ENCODE measurements at regions not wholly inside any gene's neighbourhood (a gene's known extent, or its start where the extent isn't known, plus 50 kb on each side); places are given as distances from the start of the nearest gene placed in this dataset.

- DNase-seq (ENCODE audit: low read depth), result no peak
Observed at GRCh38 chr5:125176005-125176390, 429.6 kb upstream of the ZNF608 start.

DNA sequence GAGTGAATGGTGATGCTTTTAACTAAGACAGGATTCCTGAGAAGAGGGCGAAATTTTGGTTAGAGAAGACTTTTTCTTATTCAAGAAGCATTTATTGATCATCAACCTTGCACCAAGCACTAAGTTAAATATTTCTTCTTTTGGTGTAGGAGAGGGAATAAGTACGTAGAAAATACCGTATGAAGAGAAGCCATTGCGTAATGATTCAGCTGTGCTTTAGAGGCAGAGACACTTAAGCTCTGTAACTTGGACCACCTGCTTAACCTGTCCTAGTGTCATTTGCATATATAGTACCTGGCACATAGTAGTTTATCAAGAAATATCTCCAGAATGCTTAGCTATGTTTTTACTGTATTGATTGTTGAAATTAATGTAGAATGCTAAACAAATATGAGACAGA lies 430.9 kb upstream of the ZNF608 start:
- no peak for DNase-seq (ENCODE audit: low read depth)

- DNase-seq (ENCODE audit: low read depth), result no peak
Observed at GRCh38 chr5:125179612-125180011, 433.2 kb upstream of the ZNF608 start.

- no peak for DNase-seq (ENCODE audit: low read depth)
Observed at GRCh38 chr5:125180231-125180829, 433.9 kb upstream of the ZNF608 start.

DNA sequence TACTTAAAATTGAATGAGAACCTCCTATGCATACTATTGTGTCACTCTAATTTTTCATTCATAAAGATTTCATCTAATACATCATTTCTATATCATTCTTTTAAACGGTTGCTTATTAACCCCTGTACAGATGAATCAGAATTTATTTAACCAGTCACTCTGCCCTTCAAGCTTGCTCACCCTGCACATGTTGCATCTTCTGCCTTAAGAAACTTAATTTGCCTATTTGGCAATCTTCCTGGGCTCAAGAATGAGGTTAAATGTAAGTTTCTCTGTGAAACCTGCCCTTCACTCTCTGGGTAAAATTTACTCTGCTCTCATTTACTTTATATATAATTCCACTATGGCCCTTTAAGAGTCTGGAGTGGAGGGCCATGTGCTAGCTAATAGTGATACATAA lies 434.7 kb upstream of the ZNF608 start:
- DNase-seq (ENCODE audit: low read depth), result no peak

DNA sequence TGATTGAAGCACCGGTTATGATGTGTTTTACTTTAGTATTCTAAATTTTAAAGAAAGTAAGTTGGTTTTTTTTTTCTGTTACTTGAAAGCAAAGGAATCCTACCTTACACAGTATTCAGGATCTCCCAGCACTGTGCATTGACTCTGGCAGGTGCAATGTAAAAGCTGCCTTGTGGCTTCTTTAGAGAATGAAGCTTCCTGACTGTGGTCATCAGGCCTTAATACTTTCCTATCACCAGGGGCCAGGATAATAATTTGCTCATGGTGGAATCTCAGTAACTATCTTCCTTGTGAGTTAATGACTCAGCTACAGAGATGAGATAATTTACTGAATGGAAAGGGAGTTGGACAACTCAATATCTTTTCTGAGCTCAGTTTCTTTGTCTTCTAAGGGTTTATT lies 435.5 kb upstream of the ZNF608 start:
- no peak for DNase-seq (ENCODE audit: low read depth)

GRCh38 chr5:125185740-125186139 lies 439.3 kb upstream of the ZNF608 start:
- no peak for DNase-seq (ENCODE audit: low read depth)

- DNase-seq (ENCODE audit: low read depth), result no peak
Observed at GRCh38 chr5:125186911-125187375, 440.5 kb upstream of the ZNF608 start.

DNA sequence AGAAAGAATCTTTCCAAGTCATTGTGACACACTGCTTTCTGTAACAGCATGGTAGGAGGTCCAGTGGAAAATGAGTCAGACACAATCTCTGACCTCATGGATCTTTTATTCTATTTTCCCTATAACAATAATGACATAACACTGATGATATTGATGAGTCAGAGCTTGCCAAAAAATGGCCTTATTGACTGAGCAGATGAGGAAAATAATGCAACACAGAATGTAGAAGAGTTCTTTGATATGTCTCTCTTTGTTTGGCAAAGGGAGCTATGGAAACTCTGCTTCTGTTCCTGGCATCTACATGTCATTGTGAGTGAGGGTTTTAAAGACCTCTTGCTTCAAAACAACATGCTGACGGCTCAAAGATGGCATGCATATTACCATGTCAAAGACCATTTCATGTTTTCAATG lies 443.1 kb upstream of the ZNF608 start:
- peak; percentile 11 for DNase-seq (ENCODE audit: low read depth)

- no peak for DNase-seq (ENCODE audit: low read depth)
Observed at GRCh38 chr5:125190232-125191087, 444.0 kb upstream of the ZNF608 start.

- no peak for DNase-seq (ENCODE audit: low read depth)
Observed at GRCh38 chr5:125194883-125195282, 448.4 kb upstream of the ZNF608 start.

DNA sequence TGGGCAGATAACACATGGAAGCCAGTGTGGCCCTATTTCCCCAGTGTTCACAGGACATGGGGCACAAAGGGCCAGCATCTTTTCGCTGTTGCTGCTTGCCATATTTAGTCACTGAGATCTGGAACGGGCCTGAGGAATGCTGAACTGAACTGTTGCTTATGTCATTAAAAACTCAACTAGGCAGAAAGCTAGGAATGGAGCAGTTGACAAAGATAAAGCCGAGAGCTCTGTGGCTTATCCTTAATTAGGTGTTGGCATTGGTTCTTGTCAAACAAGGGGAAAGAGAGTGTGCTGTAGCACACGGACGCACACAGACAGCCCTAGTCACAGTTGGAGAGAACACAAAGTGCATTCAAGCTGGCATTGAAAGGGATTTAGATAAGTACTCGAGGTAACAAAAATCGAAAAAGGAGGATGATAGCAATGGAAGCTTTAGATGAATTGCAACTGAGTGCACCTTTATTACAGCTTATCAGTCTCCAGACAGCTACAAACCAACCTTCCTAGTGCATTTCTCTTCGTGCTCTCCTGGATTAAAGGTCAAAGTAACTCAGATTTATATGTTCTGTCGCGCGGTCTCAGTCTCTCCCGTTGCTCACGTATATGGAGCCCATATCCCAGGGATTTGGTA lies 450.2 kb upstream of the ZNF608 start:
- no peak for DNase-seq (ENCODE audit: low read depth)

- DNase-seq (ENCODE audit: low read depth), result no peak
Observed at GRCh38 chr5:125197321-125197720, 450.9 kb upstream of the ZNF608 start.

- DNase-seq (ENCODE audit: low read depth), result peak; percentile 75
Observed at GRCh38 chr5:125198270-125198974, 452.0 kb upstream of the ZNF608 start.

DNA sequence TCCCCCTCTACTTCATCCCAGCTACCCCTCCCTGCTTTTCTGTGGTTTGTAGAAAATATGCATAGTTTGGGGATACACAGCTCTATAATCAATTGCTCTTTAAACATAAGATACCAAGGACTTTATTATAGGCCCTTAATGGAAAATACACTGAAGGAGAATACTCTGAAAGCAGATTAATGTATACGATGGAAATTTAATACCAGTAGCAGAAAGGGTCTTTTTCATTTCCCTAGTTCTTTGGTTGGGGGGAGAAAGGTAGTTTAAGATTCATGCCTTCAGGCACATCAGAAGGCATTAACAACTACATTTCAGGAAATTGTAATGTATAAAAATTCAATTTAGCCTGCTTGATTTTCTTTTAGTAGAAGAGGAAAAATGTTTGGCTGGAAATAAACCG lies 452.9 kb upstream of the ZNF608 start:
- no peak for DNase-seq (ENCODE audit: low read depth)

DNA sequence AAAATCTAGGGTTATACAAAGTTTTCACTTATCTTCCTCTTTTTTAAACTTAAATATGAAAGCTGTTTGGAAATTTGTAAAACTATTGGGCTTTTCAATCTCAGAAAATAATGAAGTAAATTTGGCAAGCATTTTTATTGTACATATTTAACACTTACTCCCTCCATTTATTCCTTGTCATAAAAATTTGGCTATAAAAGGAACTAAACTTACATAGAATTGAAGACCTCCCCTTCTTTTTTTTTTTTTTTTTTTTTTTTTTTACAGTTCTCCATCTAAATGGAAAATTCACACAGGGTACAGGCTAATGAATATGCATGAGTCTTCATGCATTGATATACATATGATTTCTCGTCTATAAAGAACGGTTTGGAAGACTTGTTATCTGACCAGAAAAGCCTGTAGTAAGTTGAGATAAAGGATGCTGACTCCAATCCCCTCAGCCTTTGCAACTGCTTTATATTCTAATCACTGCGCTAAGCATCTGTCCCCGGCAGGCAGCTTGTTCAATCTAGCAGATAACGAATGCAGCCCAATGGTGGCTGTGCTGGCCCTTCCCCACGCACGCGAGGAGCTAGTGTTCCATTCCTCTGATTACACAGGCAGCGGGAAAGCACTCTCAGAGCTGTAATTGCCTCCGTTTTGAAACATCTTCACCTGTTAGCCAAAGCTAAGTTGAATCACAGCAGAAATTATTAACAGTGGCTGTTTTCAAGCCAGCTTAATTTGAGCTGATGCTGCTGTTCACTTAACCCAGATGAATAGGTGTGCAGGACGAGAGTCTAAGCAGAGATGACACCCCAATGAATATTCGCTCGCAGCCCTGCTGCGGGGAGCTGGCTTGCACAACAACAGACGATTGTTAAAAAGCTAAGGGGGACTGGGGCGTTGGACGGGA lies 453.8 kb upstream of the ZNF608 start:
- DNase-seq (ENCODE audit: low read depth), result no peak

- no peak for DNase-seq (ENCODE audit: low read depth)
Observed at GRCh38 chr5:125200866-125201373, 454.5 kb upstream of the ZNF608 start.

GRCh38 chr5:125201446-125202052 lies 455.1 kb upstream of the ZNF608 start:
- no peak for DNase-seq (ENCODE audit: low read depth)

GRCh38 chr5:125202353-125202752 lies 455.9 kb upstream of the ZNF608 start:
- no peak for DNase-seq (ENCODE audit: low read depth)

- no peak for DNase-seq (ENCODE audit: low read depth)
Observed at GRCh38 chr5:125202871-125203438, 456.5 kb upstream of the ZNF608 start.
